ENCODE measurements at regions not wholly inside any gene's neighbourhood (a gene's known extent, or its start where the extent isn't known, plus 50 kb on each side); places are given as distances from the start of the nearest gene placed in this dataset.

DNA sequence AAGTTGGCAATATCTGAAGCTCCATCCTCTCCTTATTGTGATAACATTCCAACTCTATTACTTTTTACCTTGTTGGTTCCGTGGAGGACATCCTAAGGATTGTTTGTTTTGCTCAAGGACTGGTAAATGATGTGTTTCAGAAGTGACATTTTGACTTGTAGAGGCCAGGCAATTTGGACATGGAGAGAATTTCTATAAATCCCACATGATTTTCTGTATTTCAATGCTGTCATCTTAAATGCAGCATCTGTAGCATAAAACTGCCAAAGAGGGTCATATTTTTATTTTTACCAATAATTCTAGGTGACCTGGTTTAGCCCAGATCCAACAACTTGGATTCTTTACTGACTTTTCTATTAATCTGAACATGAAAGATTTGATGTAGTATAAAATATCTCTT is 328.4 kb downstream of the BMP4 start:
- TF ChIP-seq POLR2A (IDR thresholded peaks at IDR 0.05) = no peak
- TF ChIP-seq, protein P1, sequence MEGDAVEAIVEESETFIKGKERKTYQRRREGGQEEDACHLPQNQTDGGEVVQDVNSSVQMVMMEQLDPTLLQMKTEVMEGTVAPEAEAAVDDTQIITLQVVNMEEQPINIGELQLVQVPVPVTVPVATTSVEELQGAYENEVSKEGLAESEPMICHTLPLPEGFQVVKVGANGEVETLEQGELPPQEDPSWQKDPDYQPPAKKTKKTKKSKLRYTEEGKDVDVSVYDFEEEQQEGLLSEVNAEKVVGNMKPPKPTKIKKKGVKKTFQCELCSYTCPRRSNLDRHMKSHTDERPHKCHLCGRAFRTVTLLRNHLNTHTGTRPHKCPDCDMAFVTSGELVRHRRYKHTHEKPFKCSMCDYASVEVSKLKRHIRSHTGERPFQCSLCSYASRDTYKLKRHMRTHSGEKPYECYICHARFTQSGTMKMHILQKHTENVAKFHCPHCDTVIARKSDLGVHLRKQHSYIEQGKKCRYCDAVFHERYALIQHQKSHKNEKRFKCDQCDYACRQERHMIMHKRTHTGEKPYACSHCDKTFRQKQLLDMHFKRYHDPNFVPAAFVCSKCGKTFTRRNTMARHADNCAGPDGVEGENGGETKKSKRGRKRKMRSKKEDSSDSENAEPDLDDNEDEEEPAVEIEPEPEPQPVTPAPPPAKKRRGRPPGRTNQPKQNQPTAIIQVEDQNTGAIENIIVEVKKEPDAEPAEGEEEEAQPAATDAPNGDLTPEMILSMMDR (IDR thresholded peaks at IDR 0.05) = no peak

Data from testis (tissue), 2 donors.